A549 (cell line): ENCODE measurements at regions not wholly inside any gene's neighbourhood (a gene's known extent, or its start where the extent isn't known, plus 50 kb on each side); places are given as distances from the start of the nearest gene placed in this dataset.

Experiments used
- ATAC-seq, 2 experiments: fragments of 200-7000 bp in 1 of 2; fragments of >200 bp in 1 of 2; cut with Nextera tagmentation in 1 of 2; cut with Tn5 transposase in 1 of 2; 3 replicates each; pipeline versions ENCODE4 v1.8.0 to v1.9.1; 2018 to 2020; ENCODE audit warnings: mild to moderate bottlenecking in 1 of 2, moderate library complexity in 1 of 2
- CTCF ChIA-PET: fragments of 300-600 bp; sonication (Branson Sonifier 250); formaldehyde crosslinking; extraction: SDS; loops from one replicate; lab custom pipeline; 2021; ENCODE audit warnings: antibody characterized with exemption, inconsistent platforms; lab: Yijun Ruan, JAX
- POLR2A ChIA-PET: fragments of 350-600 bp; formaldehyde crosslinking; extraction: SDS; loops from one replicate; lab custom pipeline; 2021; ENCODE audit warnings: antibody characterized with exemption, inconsistent platforms; lab: Yijun Ruan, JAX
- DNase-seq, 2 experiments: peaks; one replicate each; pipeline versions ENCODE4 v3.0.0 to v3.0.0-alpha.2; 2011 to 2016; ENCODE audit warnings: low read depth in 1 of 2, low spot score in 1 of 2
- FAIRE-seq: peaks from 2 replicates; lab custom pipeline; 2011; peaks lifted over from hg19 to GRCh38; lab: Jason Lieb, UNC
- H3K27ac ChIP-seq, 2 experiments: fragments of >200 bp; sonication (Bioruptor Twin); formaldehyde crosslinking; 3 replicates each; pipeline ENCODE4 v1.5.1; 2016 to 2017
- H3K4me1 ChIP-seq: fragments of >200 bp; sonication (Bioruptor Twin); formaldehyde crosslinking; 3 replicates; pipeline ENCODE4 v1.6.1; 2016
- H3K4me2 ChIP-seq: fragments of >200 bp; sonication (Bioruptor Twin); formaldehyde crosslinking; 3 replicates; pipeline ENCODE4 v1.6.1; 2016
- H3K4me3 ChIP-seq: fragments of >200 bp; sonication (Bioruptor Twin); formaldehyde crosslinking; 3 replicates; pipeline ENCODE4 v1.5.1; 2016
- H3K9me3 ChIP-seq: fragments of >200 bp; sonication (Bioruptor Twin); formaldehyde crosslinking; 3 replicates; pipeline ENCODE4 v1.6.1; 2016
- ATOH8 ChIP-seq: fragments of 250-450 bp; sonication (Bioruptor Pico); IDR thresholded peaks from 2 replicates; pipeline ENCODE4 v1.5.0; 2020; ENCODE audit warnings: low read depth, mild to moderate bottlenecking, moderate library complexity
- CBX2 ChIP-seq: fragments of 200-600 bp; sonication (generic); IDR thresholded peaks from 2 replicates; pipeline ENCODE4 v1.6.1; 2016; ENCODE audit warnings: low read depth, mild to moderate bottlenecking, borderline replicate concordance
- CBX8 ChIP-seq: fragments of 200-600 bp; sonication (generic); IDR thresholded peaks from 2 replicates; pipeline ENCODE4 v1.6.1; 2016
- CHD2 ChIP-seq: fragments of 150-350 bp; IDR thresholded peaks from 2 replicates; pipeline ENCODE4 v1.6.1; 2014; ENCODE audit warnings: low read length; ENCODE audit not compliant: partially characterized antibody
- CHD4 ChIP-seq: fragments of 200-600 bp; sonication (generic); IDR thresholded peaks from 2 replicates; pipeline ENCODE4 v1.6.1; 2016; ENCODE audit warnings: antibody characterized with exemption, mild to moderate bottlenecking, borderline replicate concordance
- E2F6 ChIP-seq: IDR thresholded peaks from 2 replicates; pipeline ENCODE4 v1.6.1; 2012; ENCODE audit warnings: low read depth, borderline replicate concordance
- ELK1 ChIP-seq: fragments of 150-350 bp; IDR thresholded peaks from 2 replicates; pipeline ENCODE4 v1.6.1; 2014; ENCODE audit warnings: low read depth, mild to moderate bottlenecking, low read length
- EP300 ChIP-seq, 2 experiments: fragments of >200 bp; sonication (Bioruptor Twin); formaldehyde crosslinking; IDR thresholded peaks; 2 replicates in 1 of 2; 3 replicates in 1 of 2; pipeline ENCODE4 v1.6.1; 2016 to 2017
- ESRRA ChIP-seq: fragments of 150-350 bp; IDR thresholded peaks from 2 replicates; pipeline ENCODE4 v1.6.1; 2014; ENCODE audit warnings: mild to moderate bottlenecking, low read length, borderline replicate concordance
- FOSB ChIP-seq: fragments of 250-450 bp; sonication (Bioruptor Pico); IDR thresholded peaks from 2 replicates; pipeline ENCODE4 v1.5.0; 2020; ENCODE audit warnings: mild to moderate bottlenecking, moderate library complexity
- FOXS1 ChIP-seq: fragments of 250-450 bp; sonication (Bioruptor Pico); IDR thresholded peaks from 2 replicates; pipeline ENCODE4 v1.5.0; 2020; ENCODE audit warnings: mild to moderate bottlenecking, moderate library complexity
- HES2 ChIP-seq: fragments of >200 bp; sonication (Bioruptor Twin); formaldehyde crosslinking; IDR thresholded peaks from 2 replicates; pipeline ENCODE4 v1.6.1; 2016
- HEYL ChIP-seq: fragments of 250-450 bp; sonication (Bioruptor Pico); IDR thresholded peaks from 2 replicates; pipeline ENCODE4 v1.8.0; 2021; ENCODE audit warnings: mild to moderate bottlenecking, moderate library complexity
- HOXA7 ChIP-seq: fragments of 250-450 bp; sonication (Bioruptor Pico); IDR thresholded peaks from 2 replicates; pipeline ENCODE4 v1.5.0; 2020; ENCODE audit warnings: mild to moderate bottlenecking, moderate library complexity
- HOXB5 ChIP-seq: fragments of 250-450 bp; sonication (Bioruptor Pico); IDR thresholded peaks from 2 replicates; pipeline ENCODE4 v1.5.0; 2020; ENCODE audit warnings: mild to moderate bottlenecking, moderate library complexity
- JUN ChIP-seq, 2 experiments: fragments of >200 bp; sonication (Bioruptor Twin); formaldehyde crosslinking; IDR thresholded peaks; 2 replicates in 1 of 2; 3 replicates in 1 of 2; pipeline ENCODE4 v1.6.1; 2016 to 2017
- JUNB ChIP-seq: fragments of >200 bp; sonication (Bioruptor Twin); formaldehyde crosslinking; IDR thresholded peaks from 2 replicates; pipeline ENCODE4 v1.6.1; 2016
- MAFK ChIP-seq: fragments of 450-650 bp; IDR thresholded peaks from 2 replicates; pipeline ENCODE4 v1.6.1; 2014; ENCODE audit not compliant: partially characterized antibody
- PBX3 ChIP-seq: IDR thresholded peaks from 2 replicates; pipeline ENCODE4 v1.6.1; 2012
- POLR2A ChIP-seq: IDR thresholded peaks from 2 replicates; pipeline ENCODE4 v1.6.1; 2012; ENCODE audit warnings: mild to moderate bottlenecking, low read length
- RARB ChIP-seq: fragments of 250-450 bp; sonication (Bioruptor Pico); IDR thresholded peaks from 2 replicates; pipeline ENCODE4 v1.8.0; 2021; ENCODE audit warnings: mild to moderate bottlenecking, moderate library complexity
- RCOR1 ChIP-seq: fragments of 150-350 bp; IDR thresholded peaks from 2 replicates; pipeline ENCODE4 v1.6.1; 2014; ENCODE audit warnings: antibody characterized with exemption, low read length, low read depth
- RFX5 ChIP-seq: fragments of 450-650 bp; IDR thresholded peaks from 2 replicates; pipeline ENCODE4 v1.7.1; 2014; ENCODE audit warnings: antibody characterized with exemption, mild to moderate bottlenecking, moderate library complexity
- SREBF2 ChIP-seq: fragments of 450-650 bp; IDR thresholded peaks from 2 replicates; pipeline ENCODE4 v1.6.1; 2014; ENCODE audit warnings: mild to moderate bottlenecking, moderate library complexity
- USF2 ChIP-seq: fragments of 450-650 bp; IDR thresholded peaks from 2 replicates; pipeline ENCODE4 v1.6.1; 2014; ENCODE audit warnings: antibody characterized with exemption
- ZFP36 ChIP-seq: fragments of 450-650 bp; IDR thresholded peaks from 2 replicates; pipeline ENCODE4 v1.6.1; 2014; ENCODE audit warnings: borderline replicate concordance; ENCODE audit not compliant: partially characterized antibody
- ZNF302 ChIP-seq: fragments of 250-450 bp; sonication (Bioruptor Pico); IDR thresholded peaks from 2 replicates; pipeline ENCODE4 v1.9.0; 2021; ENCODE audit warnings: inconsistent platforms, mild to moderate bottlenecking, moderate library complexity
- WGBS: methylation state at CpG from one replicate; pipeline ENCODE4 v1.1.6; 2017; ENCODE audit errors: missing lambda C conversion rate; 5-methylcytosine and 5-hydroxymethylcytosine counted together

- FAIRE-seq, result no peak
- no peak for ATAC-seq
- Histone ChIP-seq H3K4me1 (no peaks in the 10 kb centered on the region), H3K4me3 (no peak overlapping the region), H3K4me2 (no peak overlapping the region), H3K9me3 (no peaks in the 10 kb centered on the region), H3K27ac (no peak overlapping the region)
- POLR2A ChIA-PET, result no interaction called here
- 0% methylated on average over 1 of the region's 1 CpG for WGBS
- no peak for DNase-seq
- CTCF ChIA-PET, result no interaction called here
- TF ChIP-seq JUN (IDR thresholded peaks at IDR 0.05) (no peak), HEYL (CRISPR knock-in tag) (no peak)
Measured at GRCh38 chr4:22170353-22170752, 221.8 kb upstream of the KCNIP4 start.

- Histone ChIP-seq H3K4me1 (no peaks in the 10 kb centered on the region), H3K27ac (no peak overlapping the region), H3K4me2 (no peak overlapping the region), H3K4me3 (no peak overlapping the region), H3K9me3 (no peaks in the 10 kb centered on the region)
- TF ChIP-seq HES2 (no peak), CHD2 (no peak), ESRRA (no peak), CBX8 (no peak), RFX5 (no peak), CHD4 (no peak), ZFP36 (no peak), HOXA7 (no peak), CBX2 (no peak), EP300 (IDR thresholded peaks at IDR 0.05) (no peak), E2F6 (no peak), SREBF2 (no peak), JUN (IDR thresholded peaks at IDR 0.05) (no peak)
- 37% methylated on average over 4 of the region's 4 CpGs for WGBS
- ATAC-seq (no peak), DNase-seq (no peak), FAIRE-seq (no peak)
- CTCF ChIA-PET, result no interaction called here
- POLR2A ChIA-PET, result no interaction called here
Measured at GRCh38 chr4:22167201-22167600, 218.6 kb upstream of the KCNIP4 start.

- TF ChIP-seq FOXS1 (CRISPR knock-in tag), result no peak
- TF ChIP-seq MAFK, result no peak
- TF ChIP-seq JUN (IDR thresholded peaks at IDR 0.05), result no peak
- TF ChIP-seq FOSB (CRISPR knock-in tag), result no peak
- TF ChIP-seq HOXB5, result no peak
- no peak for TF ChIP-seq ZNF302 (CRISPR knock-in tag)
- no peak overlapping the region for H3K4me3 ChIP-seq
- WGBS, result 3% methylated on average over 5 of the region's 5 CpGs
- ChIA-PET CTCF (no interaction called here), POLR2A (no interaction called here)
- ATAC-seq (no peak), DNase-seq (no peak), FAIRE-seq (no peak)
- no peaks in the 10 kb centered on the region for H3K9me3 ChIP-seq
- H3K4me2 ChIP-seq, result no peak overlapping the region
- H3K27ac ChIP-seq, result no peak overlapping the region
- H3K4me1 ChIP-seq, result no peaks in the 10 kb centered on the region
Measured at GRCh38 chr4:22162454-22162853, 213.9 kb upstream of the KCNIP4 start.

GRCh38 chr4:22130741-22131140, 182.2 kb upstream of the KCNIP4 start:
- Histone ChIP-seq H3K27ac (no peak overlapping the region), H3K4me1 (no peaks in the 10 kb centered on the region), H3K4me2 (no peak overlapping the region), H3K9me3 (no peaks in the 10 kb centered on the region), H3K4me3 (no peak overlapping the region)
- CTCF ChIA-PET, result interaction anchor here (0.7 to 1.1 kb wide), 2 partner anchors 73 to 258 kb away, joined by 3 read pairs; no protein-coding TSS in a partner anchor
- DNase-seq (no peak), ATAC-seq (no peak), FAIRE-seq (no peak)
- WGBS, result 20% methylated on average over 3 of the region's 3 CpGs
- POLR2A ChIA-PET, result no interaction called here
- TF ChIP-seq USF2 (no peak), PBX3 (no peak), CHD2 (no peak), FOSB (CRISPR knock-in tag) (no peak), CHD4 (no peak), RFX5 (no peak), ELK1 (no peak), POLR2A (no peak), ZFP36 (no peak), E2F6 (no peak), CBX8 (no peak), HES2 (no peak), RARB (no peak), JUNB (no peak), ATOH8 (CRISPR knock-in tag) (no peak), RCOR1 (no peak), SREBF2 (no peak)
